BLaER1 treated with 17β-estradiol and CSF1 and Interleukin-3, amounts not matched to agents 10 nM and 100 nM (cell line): ENCODE measurements at regions not wholly inside any gene's neighbourhood (a gene's known extent, or its start where the extent isn't known, plus 50 kb on each side); places are given as distances from the start of the nearest gene placed in this dataset.

Source experiments
- H3K27ac ChIP-seq, 11 experiments: shearing (Covaris generic); formaldehyde crosslinking; 2 replicates each; pipeline ENCODE4 v1.8.1; 2022
- H3K27me3 ChIP-seq, 11 experiments: shearing (Covaris generic); formaldehyde crosslinking; 2 replicates each; pipeline ENCODE4 v1.8.1; 2022
- H3K36me3 ChIP-seq, 11 experiments: shearing (Covaris generic); formaldehyde crosslinking; 2 replicates each; pipeline ENCODE4 v1.8.1; 2022
- H3K4me1 ChIP-seq, 10 experiments: shearing (Covaris generic); formaldehyde crosslinking; 2 replicates each; pipeline ENCODE4 v1.8.1; 2022
- H3K4me2 ChIP-seq, 11 experiments: shearing (Covaris generic); formaldehyde crosslinking; 2 replicates each; pipeline ENCODE4 v1.8.1; 2022
- H3K4me3 ChIP-seq, 10 experiments: shearing (Covaris generic); formaldehyde crosslinking; 2 replicates each; pipeline ENCODE4 v1.8.1; 2022
- H3K9ac ChIP-seq, 11 experiments: shearing (Covaris generic); formaldehyde crosslinking; 2 replicates each; pipeline ENCODE4 v1.8.1; 2022
- H3K9me3 ChIP-seq, 11 experiments: shearing (Covaris generic); formaldehyde crosslinking; replicated peaks in 1 of 11; 2 replicates each; pipeline ENCODE4 v1.8.1; 2022
- H4K20me1 ChIP-seq, 11 experiments: shearing (Covaris generic); formaldehyde crosslinking; 2 replicates each; pipeline ENCODE4 v1.8.1; 2022
- Cebpa-rat ChIP-seq, 11 experiments: shearing (Covaris generic); IDR thresholded peaks; 2 replicates each; pipeline ENCODE4 v1.8.1; 2022

DNA sequence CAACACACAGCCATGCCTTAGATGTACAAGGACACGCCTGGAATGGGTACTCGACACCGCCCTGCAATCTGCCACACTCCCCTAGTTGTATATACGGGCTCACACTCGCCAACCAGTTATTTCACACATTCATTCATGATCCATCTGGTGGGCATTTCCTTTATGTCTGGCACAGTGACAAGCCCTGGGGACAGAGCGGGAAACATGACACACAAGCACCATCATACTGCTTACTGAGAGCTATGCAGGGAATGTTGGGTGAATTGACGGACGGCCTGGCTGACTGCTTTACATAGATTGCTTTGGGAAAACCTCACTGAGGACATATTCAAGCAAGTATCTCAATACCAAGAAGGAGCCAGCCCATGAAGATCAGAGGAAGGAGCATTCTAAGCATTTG lies 448.0 kb upstream of the SPRED2 start:
- Histone ChIP-seq H4K20me1 (no peaks in the 10 kb centered on the region), H3K9ac (no peak overlapping the region), H3K36me3 (no peaks in the 10 kb centered on the region), H3K4me1 (no peaks in the 10 kb centered on the region), H3K27me3 (no peaks in the 10 kb centered on the region), H3K9me3 (no peaks in the 10 kb centered on the region), H3K4me3 (no peak overlapping the region), H3K4me2 (no peak overlapping the region), H3K27ac (no peak overlapping the region)
- TF ChIP-seq Cebpa-rat (IDR thresholded peaks at IDR 0.05), result no peak

DNA sequence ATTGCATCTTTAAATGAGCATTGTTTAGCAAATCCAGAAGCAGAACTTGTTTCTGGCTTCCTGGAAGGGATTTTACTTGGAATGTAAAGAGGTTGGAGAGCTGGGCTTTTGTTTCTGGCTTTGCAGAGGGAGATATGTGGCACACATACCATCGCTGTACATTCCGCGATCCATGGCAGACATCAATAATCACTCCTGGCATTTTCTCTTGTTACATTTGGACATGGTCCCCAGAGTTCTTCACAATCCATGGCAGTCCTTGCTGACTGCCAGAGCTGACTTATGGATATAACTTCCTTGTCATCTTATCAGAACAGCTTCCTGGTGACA lies 445.6 kb upstream of the SPRED2 start:
- no peak for TF ChIP-seq Cebpa-rat (IDR thresholded peaks at IDR 0.05)
- no peaks in the 10 kb centered on the region for H3K27me3 ChIP-seq
- H3K4me3 ChIP-seq, result no peak overlapping the region
- H3K4me2 ChIP-seq, result no peak overlapping the region
- H3K27ac ChIP-seq, result no peak overlapping the region
- no peak overlapping the region for H3K9ac ChIP-seq
- H3K4me1 ChIP-seq, result no peaks in the 10 kb centered on the region
- no peaks in the 10 kb centered on the region for H3K9me3 ChIP-seq
- H4K20me1 ChIP-seq, result no peaks in the 10 kb centered on the region
- no peaks in the 10 kb centered on the region for H3K36me3 ChIP-seq

DNA sequence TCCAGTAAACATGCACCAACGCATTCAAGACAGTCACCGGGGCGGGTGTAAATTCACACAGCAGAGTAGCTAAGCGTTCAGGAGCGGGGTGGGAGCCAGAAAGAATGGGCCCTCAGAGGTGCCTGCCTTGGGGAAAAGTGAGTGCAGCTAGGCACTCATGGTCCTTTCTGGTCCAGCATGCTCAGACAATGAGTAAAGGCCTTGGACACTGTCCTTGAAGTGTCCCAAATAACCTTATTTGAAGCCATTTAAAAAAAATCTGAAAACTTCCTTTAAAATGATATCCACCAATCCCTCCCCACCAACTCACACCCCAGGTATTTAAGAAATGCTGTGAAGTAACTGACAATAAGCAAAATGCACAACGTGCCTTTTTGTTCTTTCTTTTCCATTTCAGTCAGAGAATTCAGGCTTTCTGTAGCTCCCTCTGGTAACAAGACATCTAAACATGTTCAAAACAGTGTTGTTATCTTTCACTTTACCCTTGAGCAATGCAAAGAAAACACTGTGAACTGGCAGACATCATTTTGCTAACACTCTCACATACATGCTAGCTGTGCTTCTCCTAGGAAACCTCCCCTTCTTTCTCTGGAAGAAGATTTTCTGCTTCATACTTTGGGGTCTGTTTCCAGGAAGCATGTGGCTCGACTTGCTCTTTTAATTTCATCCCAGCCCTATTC lies 445.1 kb upstream of the SPRED2 start:
- H4K20me1 ChIP-seq, result no peaks in the 10 kb centered on the region
- H3K27ac ChIP-seq, result no peak overlapping the region
- no peaks in the 10 kb centered on the region for H3K27me3 ChIP-seq
- H3K36me3 ChIP-seq, result no peaks in the 10 kb centered on the region
- no peak overlapping the region for H3K4me3 ChIP-seq
- no peaks in the 10 kb centered on the region for H3K4me1 ChIP-seq
- H3K9ac ChIP-seq, result no peak overlapping the region
- H3K4me2 ChIP-seq, result no peak overlapping the region
- H3K9me3 ChIP-seq, result no peaks in the 10 kb centered on the region
- TF ChIP-seq Cebpa-rat (IDR thresholded peaks at IDR 0.05), result no peak

DNA sequence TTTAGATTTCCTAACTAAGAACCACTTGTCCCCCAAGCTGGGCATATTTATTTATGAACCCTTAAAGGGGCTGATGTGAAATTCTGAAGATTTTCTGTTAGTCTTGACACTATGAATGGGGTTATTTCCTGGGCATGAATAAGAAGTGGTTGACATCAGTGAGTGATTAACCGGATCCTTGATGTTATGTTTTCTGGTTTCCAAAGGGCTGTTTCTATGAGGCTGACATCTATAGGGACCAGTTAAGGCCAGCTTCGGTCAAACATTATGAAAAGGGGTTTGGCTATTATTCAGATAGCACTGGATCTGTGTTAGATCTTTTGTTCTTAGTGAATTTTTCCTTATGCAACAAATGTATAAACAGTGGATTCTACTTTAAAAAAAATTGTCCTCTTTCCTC lies 443.7 kb upstream of the SPRED2 start:
- no peaks in the 10 kb centered on the region for H3K4me1 ChIP-seq
- no peaks in the 10 kb centered on the region for H4K20me1 ChIP-seq
- no peaks in the 10 kb centered on the region for H3K27me3 ChIP-seq
- H3K9me3 ChIP-seq, result no peaks in the 10 kb centered on the region
- no peak overlapping the region for H3K4me2 ChIP-seq
- no peak overlapping the region for H3K9ac ChIP-seq
- H3K36me3 ChIP-seq, result no peaks in the 10 kb centered on the region
- no peak for TF ChIP-seq Cebpa-rat (IDR thresholded peaks at IDR 0.05)
- H3K27ac ChIP-seq, result no peak overlapping the region
- no peak overlapping the region for H3K4me3 ChIP-seq

DNA sequence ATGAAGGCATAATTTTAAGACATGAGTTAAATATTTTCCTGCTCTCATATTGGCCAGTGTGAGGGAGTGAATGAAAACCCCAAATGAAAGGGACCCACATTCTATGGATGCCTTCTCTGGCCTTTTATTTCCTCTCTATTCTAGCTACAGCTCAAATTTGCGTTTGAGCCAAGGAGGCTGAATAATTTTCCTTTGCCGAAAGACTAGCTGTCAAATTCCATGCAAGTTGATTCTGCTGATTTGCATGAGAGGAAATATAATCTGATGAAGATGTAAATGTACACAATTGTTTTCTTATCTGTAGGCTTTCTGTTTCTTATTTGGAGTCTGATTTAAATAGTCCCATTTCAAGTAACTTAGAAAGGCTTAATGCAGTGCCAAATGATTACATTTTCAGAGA lies 438.4 kb upstream of the SPRED2 start:
- no peaks in the 10 kb centered on the region for H4K20me1 ChIP-seq
- no peak for TF ChIP-seq Cebpa-rat (IDR thresholded peaks at IDR 0.05)
- H3K4me3 ChIP-seq, result no peak overlapping the region
- no peaks in the 10 kb centered on the region for H3K36me3 ChIP-seq
- H3K27ac ChIP-seq, result no peak overlapping the region
- H3K4me2 ChIP-seq, result no peak overlapping the region
- H3K9ac ChIP-seq, result no peak overlapping the region
- H3K27me3 ChIP-seq, result no peaks in the 10 kb centered on the region
- H3K9me3 ChIP-seq, result no peaks in the 10 kb centered on the region
- no peaks in the 10 kb centered on the region for H3K4me1 ChIP-seq

DNA sequence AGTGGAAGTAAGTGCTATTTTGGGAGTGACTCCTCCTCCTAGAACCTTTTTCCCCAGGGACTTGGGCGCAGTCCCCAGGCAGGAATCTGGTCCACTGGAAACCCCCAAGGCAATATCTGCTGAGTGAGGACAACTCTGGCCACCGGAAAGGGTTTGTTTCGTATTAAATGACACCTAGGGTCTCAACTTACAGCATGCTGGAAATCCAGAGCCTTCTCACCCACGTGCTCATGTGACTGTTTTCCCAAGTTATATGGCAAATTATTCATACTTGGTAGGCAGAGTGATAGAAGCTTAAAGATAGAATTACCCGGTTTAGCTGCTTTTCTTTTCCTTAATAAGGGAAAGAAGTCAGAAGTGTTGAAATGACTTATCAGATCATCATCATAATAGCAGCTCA lies 436.9 kb upstream of the SPRED2 start:
- Histone ChIP-seq H3K27ac (no peak overlapping the region), H3K4me3 (no peak overlapping the region), H4K20me1 (no peaks in the 10 kb centered on the region), H3K4me2 (no peak overlapping the region), H3K9me3 (no peaks in the 10 kb centered on the region), H3K36me3 (no peaks in the 10 kb centered on the region), H3K9ac (no peak overlapping the region), H3K27me3 (no peaks in the 10 kb centered on the region), H3K4me1 (no peaks in the 10 kb centered on the region)
- no peak for TF ChIP-seq Cebpa-rat (IDR thresholded peaks at IDR 0.05)

DNA sequence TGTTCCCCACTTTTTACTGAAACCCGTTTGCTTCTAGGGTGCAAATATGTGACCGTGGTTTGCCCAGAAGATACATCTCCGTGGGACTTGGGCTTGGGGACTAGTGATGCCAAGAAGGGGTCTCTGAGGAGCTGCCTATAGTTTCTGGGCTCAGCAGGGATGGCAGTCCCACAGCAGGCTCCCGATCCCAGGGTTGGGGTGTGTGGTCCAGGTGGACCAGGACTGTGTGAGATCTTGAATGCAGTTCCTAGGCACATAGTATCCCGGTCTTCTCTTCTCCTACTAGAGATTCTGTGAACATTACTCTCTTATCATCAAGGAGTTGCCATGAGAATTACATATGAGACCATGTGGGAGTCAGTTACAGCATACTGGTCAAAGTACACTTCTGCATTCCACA lies 435.8 kb upstream of the SPRED2 start:
- Histone ChIP-seq H3K36me3 (no peaks in the 10 kb centered on the region), H3K9ac (no peak overlapping the region), H3K9me3 (no peaks in the 10 kb centered on the region), H3K27ac (no peak overlapping the region), H3K4me2 (no peak overlapping the region), H3K4me1 (peaks cover 0 to 6% (median 0%) of the 10 kb centered on the region in 10 experiments; a peak in 1 of 20 replicates), H3K27me3 (no peaks in the 10 kb centered on the region), H4K20me1 (no peaks in the 10 kb centered on the region), H3K4me3 (no peak overlapping the region)
- TF ChIP-seq Cebpa-rat (IDR thresholded peaks at IDR 0.05), result no peak

DNA sequence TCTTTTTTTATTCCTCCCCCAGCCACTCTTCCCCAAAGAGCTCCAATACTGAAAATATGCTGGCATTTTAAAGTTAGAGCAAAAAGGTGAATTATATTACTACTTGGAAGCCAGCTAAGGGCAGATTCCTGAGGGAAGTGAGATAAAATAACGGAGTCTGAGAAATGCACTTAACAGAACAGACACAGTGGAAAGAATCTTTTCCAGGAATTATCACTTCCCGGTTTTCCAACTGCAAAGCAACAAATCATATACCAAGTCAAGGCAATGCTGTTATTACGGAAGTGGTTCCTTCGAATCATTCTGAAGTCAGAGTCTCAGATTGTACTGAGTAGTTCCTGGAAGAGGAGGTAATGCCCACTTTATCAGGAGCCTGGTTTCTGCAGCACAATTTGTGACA lies 435.0 kb upstream of the SPRED2 start:
- H3K36me3 ChIP-seq, result no peaks in the 10 kb centered on the region
- no peaks in the 10 kb centered on the region for H3K27me3 ChIP-seq
- H3K4me2 ChIP-seq, result no peak overlapping the region
- H3K4me3 ChIP-seq, result no peak overlapping the region
- H4K20me1 ChIP-seq, result no peaks in the 10 kb centered on the region
- no peak for TF ChIP-seq Cebpa-rat (IDR thresholded peaks at IDR 0.05)
- no peak overlapping the region for H3K9ac ChIP-seq
- H3K27ac ChIP-seq, result no peak overlapping the region
- H3K4me1 ChIP-seq, result peaks cover 0 to 6% (median 0%) of the 10 kb centered on the region in 10 experiments; a peak in 1 of 20 replicates
- H3K9me3 ChIP-seq, result no peaks in the 10 kb centered on the region

DNA sequence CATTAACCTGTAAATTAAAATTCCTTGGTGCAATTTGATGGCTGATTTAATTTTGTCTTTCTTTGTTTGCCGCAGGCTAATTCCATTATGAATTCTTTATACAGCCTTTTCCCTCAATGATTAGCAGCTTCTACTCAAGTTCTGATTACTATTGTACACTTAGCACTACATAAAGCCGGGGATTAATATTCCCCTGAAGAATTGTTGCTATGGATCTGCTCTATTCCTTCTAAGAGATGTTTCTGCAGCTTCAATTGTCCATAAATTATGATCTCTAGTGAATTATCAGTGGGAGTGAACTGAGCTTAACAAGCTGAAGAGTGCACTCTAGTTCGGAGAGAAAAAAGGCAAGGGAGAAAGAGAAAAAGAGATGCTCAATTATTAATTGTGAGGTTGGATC lies 433.7 kb upstream of the SPRED2 start:
- Histone ChIP-seq H3K9ac (no peak overlapping the region), H3K36me3 (no peaks in the 10 kb centered on the region), H3K4me2 (no peak overlapping the region), H3K27ac (no peak overlapping the region), H3K9me3 (no peaks in the 10 kb centered on the region), H3K4me3 (no peak overlapping the region), H4K20me1 (no peaks in the 10 kb centered on the region), H3K27me3 (no peaks in the 10 kb centered on the region), H3K4me1 (peaks cover 0 to 6% (median 0%) of the 10 kb centered on the region in 10 experiments; a peak in 1 of 20 replicates)
- no peak for TF ChIP-seq Cebpa-rat (IDR thresholded peaks at IDR 0.05)

DNA sequence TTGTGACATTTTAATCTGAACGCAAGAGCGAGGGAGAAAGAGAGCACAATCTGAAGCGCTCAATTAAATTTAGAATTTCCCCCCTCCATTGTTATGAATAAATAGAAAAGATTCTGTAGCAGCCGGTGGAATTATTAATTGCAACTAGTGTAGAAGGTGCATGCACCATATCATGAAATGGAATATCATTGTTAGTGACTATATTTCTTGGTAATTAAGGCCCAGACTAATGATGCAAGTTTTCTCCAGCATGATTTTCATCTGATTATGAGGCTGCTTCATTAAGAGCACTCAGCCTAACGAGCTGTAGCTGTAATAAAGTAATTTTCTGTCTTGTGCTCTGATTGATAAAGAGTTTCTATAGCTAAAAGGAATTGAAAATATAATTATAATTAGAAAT lies 432.2 kb upstream of the SPRED2 start:
- Histone ChIP-seq H3K36me3 (no peaks in the 10 kb centered on the region), H4K20me1 (no peaks in the 10 kb centered on the region), H3K9me3 (no peaks in the 10 kb centered on the region), H3K4me2 (no peak overlapping the region), H3K27me3 (no peaks in the 10 kb centered on the region), H3K27ac (no peak overlapping the region), H3K4me1 (peaks cover 0 to 6% (median 0%) of the 10 kb centered on the region in 10 experiments; a peak in 1 of 20 replicates), H3K9ac (no peak overlapping the region), H3K4me3 (no peak overlapping the region)
- TF ChIP-seq Cebpa-rat (IDR thresholded peaks at IDR 0.05), result no peak
